ENCODE measurements at regions not wholly inside any gene's neighbourhood (a gene's known extent, or its start where the extent isn't known, plus 50 kb on each side); places are given as distances from the start of the nearest gene placed in this dataset.

- Histone ChIP-seq H3K14ac (ENCODE audit: insufficient read length) (no peak overlapping the region), H3K79me2 (ENCODE audit: control insufficient read depth in 1 of 2, insufficient read depth in 2 of 2, low read length in 2 of 2) (no peaks in the 10 kb centered on the region), H3K18ac (ENCODE audit: extremely low read depth, low read length) (no peak overlapping the region), H2AK5ac (ENCODE audit: low read depth, low read length) (no peak overlapping the region), H4K5ac (ENCODE audit: insufficient read length, low read depth, low read length) (no peak overlapping the region), H2BK5ac (ENCODE audit: low read depth, low read length) (no peak overlapping the region), H3K4me3 (ENCODE audit: extremely low read depth in 1 of 4, insufficient read depth in 2 of 4, low read depth in 3 of 4, low read length in 4 of 4) (no peak overlapping the region), H3K36me3 (ENCODE audit: control insufficient read depth in 2 of 4, insufficient read depth in 4 of 4, low read length in 3 of 4) (no peaks in the 10 kb centered on the region), H3K9me3 (ENCODE audit: insufficient read depth in 2 of 2, low read depth in 1 of 2, low read length in 1 of 2) (no peaks in the 10 kb centered on the region), H2BK20ac (ENCODE audit: low read length) (no peak overlapping the region), H4K91ac (replicated peaks; ENCODE audit: insufficient read length, low read length) (no peak overlapping the region), H2BK15ac (ENCODE audit: low read length) (no peak overlapping the region), H3K27me3 (replicated peaks in 1 of 4; ENCODE audit: control insufficient read depth in 3 of 4, extremely low read depth in 1 of 4, insufficient read depth in 3 of 4, low read length in 3 of 4) (no peaks in the 10 kb centered on the region), H3K27ac (ENCODE audit: low read depth, low read length) (no peak overlapping the region), H3K4ac (replicated peaks; ENCODE audit: insufficient read length, low read depth, low read length) (no peak overlapping the region), H3K9ac (replicated peaks in 1 of 4; ENCODE audit: extremely low read depth in 1 of 4, low read depth in 3 of 4, low read length in 3 of 4) (no peak overlapping the region), H3K4me1 (replicated peaks in 1 of 4; ENCODE audit: control insufficient read depth in 3 of 4, insufficient read depth in 4 of 4, low read length in 3 of 4) (no peaks in the 10 kb centered on the region), H2AFZ (ENCODE audit: low read length) (no peak overlapping the region), H2BK120ac (replicated peaks; ENCODE audit: low read depth, low read length) (no peak overlapping the region), H3K56ac (replicated peaks; ENCODE audit: insufficient read length, low read depth, low read length) (no peak overlapping the region), H3K79me1 (ENCODE audit: low read depth, low read length) (no peaks in the 10 kb centered on the region), H3K23ac (ENCODE audit: insufficient read length) (no peak overlapping the region), H2BK12ac (ENCODE audit: low read depth, low read length) (no peak overlapping the region), H4K8ac (ENCODE audit: extremely low read depth, insufficient read depth, low read length) (no peak overlapping the region), H3K4me2 (ENCODE audit: insufficient read depth in 1 of 2, low read depth in 2 of 2, low read length in 2 of 2) (no peak overlapping the region), H4K20me1 (replicated peaks in 1 of 2; ENCODE audit: control insufficient read depth in 1 of 2, insufficient read depth in 2 of 2, low read length in 2 of 2) (peaks cover 0 to 2% of the 10 kb centered on the region in 2 experiments), H3K23me2 (ENCODE audit: low read depth, low read length) (no peaks in the 10 kb centered on the region)
- TF ChIP-seq TAF1 (IDR thresholded peaks at IDR 0.05; ENCODE audit: low read depth, low read length) (no peak), PHF8 (conservative IDR thresholded peaks at IDR 0.05; ENCODE audit: low read depth, low read length) (no peak), MAX (IDR thresholded peaks at IDR 0.05) (no peak), RXRA (IDR thresholded peaks at IDR 0.05; ENCODE audit: insufficient read depth, low read depth, low read length) (no peak), CBX5 (IDR thresholded peaks at IDR 0.05; ENCODE audit: low read depth, low read length) (no peak), CHD2 (IDR thresholded peaks at IDR 0.05; ENCODE audit: low read length) (no peak), BCL11A (IDR thresholded peaks at IDR 0.05; ENCODE audit: low read depth in 2 of 2, low read length in 2 of 2) (no peak), RAD21 (IDR thresholded peaks at IDR 0.05 in 1 of 2, conservative IDR thresholded peaks at IDR 0.05 in 1 of 2; ENCODE audit: low read depth in 2 of 2, low read length in 2 of 2) (no peak), JUN (IDR thresholded peaks at IDR 0.05; ENCODE audit: low read depth, low read length) (no peak), SIX5 (IDR thresholded peaks at IDR 0.05; ENCODE audit: low read depth, low read length) (no peak)
- no peak for DNase-seq (ENCODE audit: low read depth in 1 of 2, low spot score in 2 of 2)
- WGBS, 2 experiments (ENCODE audit: extremely low coverage in 1 of 2, insufficient coverage in 1 of 2, insufficient read length in 1 of 2, insufficient replicate concordance in 2 of 2, low coverage in 1 of 2, low lambda C conversion rate in 2 of 2, missing lambda C conversion rate in 1 of 2): 95% methylated on average over 1 of the region's 1 CpG; no CpG with 5 or more reads in 1 of the 2 experiments
- ChIA-PET POLR2A (ENCODE audit: partially characterized antibody) (no interaction called here), CTCF (ENCODE audit: partially characterized antibody) (no interaction called here)
- no peak for FAIRE-seq
These were observed 1043.0 kb upstream of the C9orf72 start for GRCh38 chr9:28616310-28616709.
